HAP-1 (cell line): ENCODE measurements at regions not wholly inside any gene's neighbourhood (a gene's known extent, or its start where the extent isn't known, plus 50 kb on each side); places are given as distances from the start of the nearest gene placed in this dataset.
"Not testable (repeated sequence)": the region's sequence is repeated elsewhere in the genome, so short reads cannot be mapped to it uniquely, and the experiment has no call there.

Source experiments
- DNase-seq, 2 experiments: peaks; one replicate each; pipeline ENCODE4 v3.0.0-alpha.2; 2016 to 2020; ENCODE audit warnings: low spot score in 2 of 2
- H3K27me3 ChIP-seq: fragments of 250-450 bp; sonication (Bioruptor Pico); 2 replicates; pipeline ENCODE4 v1.5.1; 2020; ENCODE audit warnings: low read depth, mild to moderate bottlenecking, moderate library complexity
- H3K36me3 ChIP-seq: fragments of 250-450 bp; sonication (Bioruptor Pico); replicated peaks from 2 replicates; pipeline ENCODE4 v1.5.1; 2020; ENCODE audit warnings: mild to moderate bottlenecking
- H3K4me1 ChIP-seq: fragments of 250-450 bp; sonication (Bioruptor Pico); 2 replicates; pipeline ENCODE4 v1.5.1; 2020; ENCODE audit warnings: mild to moderate bottlenecking
- H3K4me3 ChIP-seq: fragments of 250-450 bp; sonication (Bioruptor Pico); 2 replicates; pipeline ENCODE4 v1.5.1; 2020; ENCODE audit warnings: mild to moderate bottlenecking, moderate library complexity
- H3K9me3 ChIP-seq: fragments of 250-450 bp; sonication (Bioruptor Pico); 2 replicates; pipeline ENCODE4 v1.5.1; 2020; ENCODE audit warnings: mild to moderate bottlenecking, moderate library complexity
- in situ Hi-C: fragments of 300-500 bp; cut with MboI; formaldehyde crosslinking; loops from 3 replicates; pipeline ENCODE4 v1.14.3; 2020; ENCODE audit warnings: low sequenced_read_pairs, inconsistent platforms, mixed read lengths

DNA sequence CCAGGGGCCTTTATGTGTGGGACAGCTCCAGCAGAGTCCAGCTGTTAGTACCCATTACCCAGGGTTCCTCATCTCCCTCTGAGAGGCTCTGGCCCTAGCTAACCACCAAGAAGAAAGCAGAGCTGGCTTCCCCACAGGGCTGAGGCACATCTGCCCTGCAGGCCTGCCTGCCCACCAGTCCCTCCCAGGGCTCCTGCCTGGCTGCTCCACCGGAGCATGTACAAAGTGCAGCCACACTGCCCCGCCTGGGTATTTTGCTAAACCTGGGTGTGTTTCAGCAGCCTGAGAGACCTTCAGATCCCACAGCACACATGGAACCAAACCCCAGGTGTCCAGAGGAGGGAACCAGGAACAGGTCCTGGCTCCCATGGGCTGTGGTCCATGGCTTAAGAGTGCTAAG lies 500.4 kb upstream of the KLHL4 start:
- Histone ChIP-seq H3K4me1 (no peaks in the 10 kb centered on the region), H3K36me3 (no peaks in the 10 kb centered on the region), H3K27me3 (no peaks in the 10 kb centered on the region), H3K9me3 (no peaks in the 10 kb centered on the region; the same call in 1 of the 2 replicates), H3K4me3 (no peak overlapping the region)
- in situ Hi-C loops: no loop called here
- DNase-seq: no peak

DNA sequence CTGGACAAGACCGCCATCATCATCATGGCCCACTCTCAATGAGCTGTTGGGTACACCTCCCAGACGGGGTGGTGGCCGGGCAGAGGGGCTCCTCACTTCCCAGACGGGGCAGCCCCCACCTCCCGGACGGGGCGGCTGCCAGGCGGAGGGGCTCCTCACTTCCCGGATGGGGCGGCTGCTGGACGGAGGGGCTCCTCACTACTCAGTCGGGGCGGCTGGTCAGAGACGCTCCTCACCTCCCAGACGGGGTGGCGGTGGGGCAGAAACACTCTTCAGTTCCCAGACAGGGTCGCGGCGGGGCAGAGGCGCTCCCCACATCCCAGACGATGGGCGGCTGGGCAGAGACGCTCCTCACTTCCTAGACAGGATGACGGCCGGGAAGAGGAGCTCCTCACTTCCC lies 484.5 kb upstream of the KLHL4 start:
- H3K27me3 ChIP-seq, in situ Hi-C loops, H3K4me3 ChIP-seq, DNase-seq, H3K36me3 ChIP-seq, H3K4me1 ChIP-seq, H3K9me3 ChIP-seq: not testable (repeated sequence)

DNA sequence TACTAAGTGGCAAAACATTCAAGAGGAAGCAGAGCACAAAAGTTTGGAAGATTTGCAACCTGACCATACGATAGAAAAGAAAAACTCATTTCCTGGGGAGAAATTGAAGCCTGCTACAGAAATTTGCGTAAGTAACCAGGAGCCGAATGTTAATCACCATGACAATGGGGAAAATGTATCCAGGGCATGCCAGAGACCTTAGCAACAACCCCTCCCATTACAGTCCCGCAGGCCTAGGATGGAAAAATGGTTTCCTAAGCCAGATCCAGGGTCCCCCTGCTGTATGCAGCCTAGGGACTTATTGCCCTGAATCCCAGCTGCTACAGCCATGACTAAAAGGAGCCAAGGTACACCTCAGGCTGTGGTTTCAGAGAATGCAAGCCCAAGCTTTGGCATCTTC lies 472.2 kb upstream of the KLHL4 start:
- in situ Hi-C loops: no loop called here
- peak; percentile 42 for DNase-seq
- Histone ChIP-seq H3K27me3 (no peaks in the 10 kb centered on the region), H3K4me3 (no peak overlapping the region), H3K36me3 (no peaks in the 10 kb centered on the region), H3K9me3 (peaks cover 5% of the 10 kb centered on the region; the same call in 1 of the 2 replicates), H3K4me1 (peaks cover 4% of the 10 kb centered on the region; the same call in 1 of the 2 replicates)

DNA sequence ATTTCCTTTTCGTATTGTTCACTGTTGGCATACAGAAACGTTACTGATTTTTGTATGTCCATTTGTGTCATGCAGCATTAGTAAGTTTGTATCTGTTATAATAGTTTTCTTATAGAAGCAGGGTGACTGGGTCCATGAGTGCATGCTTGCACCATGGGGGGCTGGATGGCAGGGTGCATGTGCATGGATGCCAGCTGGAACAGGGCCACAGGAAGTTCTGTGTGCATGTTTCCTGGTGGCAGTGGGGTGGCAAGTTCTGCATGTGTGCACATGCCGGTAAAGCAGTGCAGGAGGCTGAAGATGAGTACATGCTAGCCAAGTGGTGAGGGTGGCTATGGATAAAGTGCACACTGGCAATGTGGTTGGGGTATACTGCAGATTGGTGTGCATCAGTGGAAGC lies 468.0 kb upstream of the KLHL4 start:
- DNase-seq: no peak
- Histone ChIP-seq H3K9me3 (peaks cover 5% of the 10 kb centered on the region; the same call in 1 of the 2 replicates), H3K4me3 (no peak overlapping the region), H3K36me3 (no peaks in the 10 kb centered on the region), H3K4me1 (peaks cover 4% of the 10 kb centered on the region; the same call in 1 of the 2 replicates), H3K27me3 (no peaks in the 10 kb centered on the region)
- in situ Hi-C loops: no loop called here

DNA sequence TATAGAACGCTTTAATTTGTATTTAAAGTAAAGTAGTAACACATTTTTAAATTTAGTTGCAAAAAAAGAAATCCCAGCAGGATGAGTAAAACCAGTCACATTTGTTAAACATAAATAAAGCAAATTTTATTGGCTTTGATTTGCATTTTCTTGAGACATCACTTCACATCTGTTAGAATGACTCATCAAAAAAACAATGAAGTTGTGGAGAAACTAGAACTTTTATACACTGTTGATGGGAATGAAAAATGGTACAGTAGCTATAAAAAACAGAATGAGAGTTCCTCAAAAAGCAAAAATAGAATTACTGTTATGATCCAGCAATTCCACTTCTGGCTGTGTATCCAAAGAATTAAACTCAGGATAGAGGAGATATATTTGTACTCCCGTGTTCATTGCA lies 454.0 kb upstream of the KLHL4 start:
- DNase-seq: peak in 1 of 2 experiments; percentile 41
- Histone ChIP-seq H3K27me3 (no peaks in the 10 kb centered on the region), H3K9me3 (no peaks in the 10 kb centered on the region), H3K4me3 (no peak overlapping the region), H3K36me3 (no peaks in the 10 kb centered on the region), H3K4me1 (peaks cover 12% of the 10 kb centered on the region)
- in situ Hi-C loops: no loop called here

DNA sequence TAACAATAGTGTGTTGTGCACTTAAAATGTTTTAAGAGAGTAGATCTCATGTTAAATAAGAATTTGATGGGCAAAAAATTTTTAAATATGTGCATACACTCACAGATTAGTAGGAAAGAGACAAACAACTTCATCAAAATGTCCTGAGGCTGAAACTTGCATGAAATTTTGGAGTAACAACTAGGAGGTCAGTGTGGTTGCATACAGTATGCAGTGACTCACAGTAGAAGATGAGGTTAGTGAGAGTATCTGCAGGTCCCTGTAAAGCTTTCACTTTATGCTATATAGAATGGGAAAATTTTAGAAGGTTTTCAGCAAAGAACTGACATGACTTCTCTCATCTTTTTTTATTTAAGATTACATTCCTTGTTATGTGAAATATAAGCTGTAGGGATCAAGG lies 453.1 kb upstream of the KLHL4 start:
- no peaks in the 10 kb centered on the region for H3K36me3 ChIP-seq
- no peak for DNase-seq
- H3K9me3 ChIP-seq: no peaks in the 10 kb centered on the region
- peaks cover 12% of the 10 kb centered on the region for H3K4me1 ChIP-seq
- H3K27me3 ChIP-seq: no peaks in the 10 kb centered on the region
- H3K4me3 ChIP-seq: no peak overlapping the region
- in situ Hi-C loops: no loop called here

DNA sequence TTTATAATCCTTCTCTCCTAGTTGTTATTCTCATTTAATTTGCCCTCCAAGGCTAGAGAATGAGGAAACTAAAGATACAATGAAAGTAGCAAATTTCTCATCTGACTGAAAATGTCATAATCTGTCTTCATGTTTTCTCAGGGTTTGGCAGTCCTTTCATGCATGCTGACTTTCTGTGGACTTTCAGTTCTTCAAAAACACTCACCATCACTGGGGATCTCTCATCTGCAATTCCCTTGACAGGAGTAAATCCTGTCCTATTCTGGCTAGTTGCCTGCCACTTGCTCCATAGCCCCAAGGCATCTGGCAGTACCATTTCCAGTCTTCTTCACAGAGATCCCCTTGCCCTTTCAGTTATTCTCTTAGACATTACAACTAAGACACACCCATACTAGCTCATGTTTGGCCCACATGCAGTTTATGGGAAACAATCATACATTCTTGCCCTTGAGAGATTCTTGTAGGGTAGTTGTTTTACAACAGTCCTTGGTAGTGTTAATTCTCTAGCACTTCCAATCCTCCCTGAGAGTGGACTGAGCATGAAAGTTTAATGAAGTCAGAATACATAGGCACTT lies 449.7 kb upstream of the KLHL4 start:
- in situ Hi-C loops: no loop called here
- no peaks in the 10 kb centered on the region for H3K36me3 ChIP-seq
- DNase-seq: peak in 1 of 2 experiments; percentile 20
- H3K27me3 ChIP-seq: no peaks in the 10 kb centered on the region
- no peaks in the 10 kb centered on the region for H3K9me3 ChIP-seq
- H3K4me3 ChIP-seq: no peak overlapping the region
- peaks cover 12% of the 10 kb centered on the region for H3K4me1 ChIP-seq

DNA sequence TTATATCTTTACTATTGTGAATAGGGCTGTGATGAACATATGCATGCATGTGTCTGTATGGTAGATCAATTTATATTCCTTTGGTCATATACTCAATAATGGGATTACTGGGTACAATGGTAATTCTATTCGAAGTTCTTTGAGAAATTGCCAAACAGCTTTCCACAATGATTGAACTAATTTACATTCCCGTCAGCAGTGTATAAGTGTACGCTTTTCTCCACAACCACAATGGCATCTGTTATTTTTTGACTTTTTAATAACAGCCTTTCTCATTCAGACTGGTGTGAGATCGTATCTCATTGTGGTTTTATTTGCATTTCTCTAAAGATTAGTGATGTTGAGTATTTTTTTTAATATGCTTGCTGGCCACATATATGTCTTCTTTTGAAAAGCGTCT lies 439.4 kb upstream of the KLHL4 start:
- in situ Hi-C loops: no loop called here
- peak in 1 of 2 experiments; percentile 91 for DNase-seq
- Histone ChIP-seq H3K9me3 (peaks cover 6% of the 10 kb centered on the region), H3K27me3 (no peaks in the 10 kb centered on the region), H3K4me3 (no peak overlapping the region), H3K4me1 (peaks cover 8% of the 10 kb centered on the region), H3K36me3 (no peaks in the 10 kb centered on the region)

DNA sequence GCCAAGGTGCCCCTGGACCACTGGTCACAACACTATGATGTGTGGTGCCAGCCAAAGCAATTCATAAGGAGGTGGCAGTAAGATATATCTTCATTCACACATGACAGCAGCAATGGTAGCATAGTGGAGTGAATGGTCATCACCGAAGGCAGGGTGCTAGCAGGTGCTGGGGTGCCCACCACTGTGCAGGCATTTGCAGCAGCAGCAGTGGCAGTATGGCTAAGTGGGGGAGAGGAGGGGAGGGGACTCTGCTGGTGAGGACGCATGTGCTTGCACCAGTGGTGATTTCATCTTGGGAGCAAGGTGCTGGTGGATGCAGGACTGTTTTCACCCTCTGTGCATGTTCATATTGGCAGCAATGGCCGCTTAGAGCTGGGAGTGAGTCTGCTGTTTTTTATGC lies 419.1 kb upstream of the KLHL4 start:
- H3K27me3 ChIP-seq: no peaks in the 10 kb centered on the region

DNA sequence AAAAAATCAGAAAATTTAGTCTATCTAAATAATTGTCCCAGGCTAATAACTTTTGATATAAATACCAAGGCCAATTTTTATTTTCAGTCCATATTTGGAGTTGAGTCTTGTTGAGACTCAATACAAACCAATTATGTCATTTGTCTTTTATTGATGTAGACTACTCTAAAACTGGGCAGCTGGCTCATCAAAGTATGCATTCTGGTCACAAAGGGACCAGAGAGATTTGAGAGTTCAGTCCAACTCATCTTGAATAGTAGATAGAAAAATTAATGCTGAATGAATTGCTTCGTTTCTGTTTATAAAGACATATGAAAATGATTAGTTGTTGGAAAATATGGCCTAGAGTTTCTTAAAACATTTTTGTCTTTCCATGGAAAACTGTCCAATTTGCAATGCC lies 412.5 kb upstream of the KLHL4 start:
- no peaks in the 10 kb centered on the region for H3K4me1 ChIP-seq
- in situ Hi-C loops: no loop called here
- no peaks in the 10 kb centered on the region for H3K27me3 ChIP-seq
- H3K4me3 ChIP-seq: no peak overlapping the region
- H3K9me3 ChIP-seq: no peaks in the 10 kb centered on the region
- H3K36me3 ChIP-seq: no peaks in the 10 kb centered on the region
- no peak for DNase-seq

More for the DNA sequence above, 419.1 kb upstream of the KLHL4 start:
- H3K4me1 ChIP-seq: no peaks in the 10 kb centered on the region
- no peak for DNase-seq
- no peak overlapping the region for H3K4me3 ChIP-seq
- H3K36me3 ChIP-seq: no peaks in the 10 kb centered on the region
- no peaks in the 10 kb centered on the region for H3K9me3 ChIP-seq
- in situ Hi-C loops: no loop called here

DNA sequence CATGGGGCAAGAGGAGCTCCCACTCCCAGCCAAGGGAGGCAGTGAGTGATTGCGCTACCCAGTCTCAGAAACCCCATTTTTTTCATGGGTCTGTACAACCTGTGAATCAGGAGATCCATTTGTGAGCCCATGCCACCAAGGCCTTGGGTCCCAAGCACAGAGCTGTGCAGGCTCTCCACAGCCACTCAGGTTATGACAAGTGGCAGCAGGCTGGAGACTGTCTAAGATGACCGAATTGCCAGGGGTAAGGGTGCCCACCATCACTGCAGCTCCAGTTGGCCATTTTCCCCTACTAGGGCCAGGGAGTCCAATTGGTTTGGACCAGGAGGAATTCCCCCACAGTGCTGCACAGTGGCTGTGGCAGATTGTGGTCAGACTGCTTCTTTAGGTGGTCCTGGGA lies 407.5 kb upstream of the KLHL4 start:
- Histone ChIP-seq H3K4me3 (no peak overlapping the region), H3K36me3 (no peaks in the 10 kb centered on the region), H3K27me3 (no peaks in the 10 kb centered on the region), H3K9me3 (no peaks in the 10 kb centered on the region), H3K4me1 (no peaks in the 10 kb centered on the region)
- DNase-seq: no peak
- in situ Hi-C loops: no loop called here

DNA sequence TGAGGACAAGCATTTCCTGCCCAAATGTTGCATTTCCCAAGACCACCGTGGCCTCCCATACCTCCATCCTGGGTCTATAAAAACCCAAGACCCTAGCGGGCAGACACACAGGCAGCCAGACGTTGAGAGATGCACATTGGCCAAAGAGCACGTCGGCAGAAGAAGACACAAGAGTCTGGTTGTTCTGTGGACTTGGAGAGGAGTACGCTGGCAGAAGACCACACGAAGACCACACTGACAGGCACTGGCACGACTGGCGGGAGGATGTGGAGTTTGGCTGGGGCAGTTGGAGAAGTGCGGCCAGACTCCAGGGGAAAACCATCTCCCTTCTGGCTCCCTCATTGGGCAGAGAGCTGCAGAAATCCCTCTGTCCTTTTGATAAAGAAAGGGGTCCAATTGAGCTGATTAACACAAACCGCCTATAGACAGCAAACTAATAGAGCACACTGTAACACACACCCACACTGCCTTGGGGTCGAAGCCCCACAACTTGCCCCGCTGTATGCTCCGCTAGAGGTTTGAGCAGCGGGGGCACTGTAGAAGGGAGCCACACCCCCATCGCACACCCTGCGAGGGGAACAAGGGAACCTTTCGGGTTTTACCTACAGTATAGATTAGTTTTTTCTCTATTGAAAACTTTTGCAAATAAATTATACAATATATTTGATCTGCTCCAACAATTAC lies 376.7 kb upstream of the KLHL4 start:
- Histone ChIP-seq H3K9me3 (no peaks in the 10 kb centered on the region), H3K4me1 (peaks cover 15% of the 10 kb centered on the region; the same call in 1 of the 2 replicates), H3K36me3 (no peaks in the 10 kb centered on the region), H3K4me3 (no peak overlapping the region), H3K27me3 (no peaks in the 10 kb centered on the region)
- no peak for DNase-seq
- in situ Hi-C loops: no loop called here

DNA sequence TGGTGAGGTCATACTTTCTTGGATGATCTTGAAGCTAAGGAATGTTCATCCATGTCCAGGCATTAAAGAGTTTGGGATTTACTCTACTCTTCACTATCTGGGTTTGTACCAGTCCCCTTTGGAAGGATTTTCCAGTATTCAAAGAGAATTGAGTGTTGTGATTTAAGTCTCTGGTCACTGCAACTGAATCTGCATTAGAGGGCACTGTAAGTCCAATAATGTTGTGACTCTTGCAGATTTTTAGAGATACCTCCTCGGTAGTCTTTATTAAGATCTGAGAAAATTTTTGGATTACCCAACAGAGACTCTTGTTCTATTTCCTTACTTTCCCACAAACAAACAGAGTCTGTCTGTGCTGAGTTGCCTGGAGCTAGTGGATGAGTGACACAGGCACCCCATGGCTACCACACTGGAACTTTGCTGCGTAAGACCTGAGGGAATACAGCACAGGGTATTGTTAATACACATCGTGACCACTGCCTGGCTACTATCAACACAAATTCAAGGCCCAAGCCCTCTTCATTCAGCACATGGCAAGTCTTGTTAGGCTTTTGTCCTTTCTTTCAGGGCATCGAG lies 357.1 kb upstream of the KLHL4 start:
- H3K27me3 ChIP-seq: no peaks in the 10 kb centered on the region
- in situ Hi-C loops: no loop called here
- H3K9me3 ChIP-seq: no peaks in the 10 kb centered on the region
- H3K36me3 ChIP-seq: no peaks in the 10 kb centered on the region
- no peaks in the 10 kb centered on the region for H3K4me1 ChIP-seq
- no peak for DNase-seq
- H3K4me3 ChIP-seq: no peak overlapping the region

DNA sequence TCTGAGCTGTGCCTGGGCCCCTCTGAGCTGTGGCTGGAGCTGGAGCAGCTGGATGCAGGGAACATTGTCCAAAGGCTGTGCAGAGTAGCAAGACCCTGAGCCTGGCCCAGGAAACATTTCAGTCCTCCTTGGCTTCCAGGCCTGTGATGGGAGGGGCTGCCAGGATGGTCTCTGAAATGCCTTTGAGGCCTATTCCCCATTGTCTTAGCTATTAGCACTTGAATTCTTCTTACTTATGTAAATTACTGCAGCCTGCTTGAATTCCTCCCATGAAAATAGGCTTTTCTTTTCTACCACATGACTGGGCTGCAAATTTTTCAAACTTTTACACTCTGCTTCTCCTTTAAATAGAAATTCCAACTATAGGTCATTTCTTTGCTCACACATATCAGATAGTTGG lies 349.8 kb upstream of the KLHL4 start:
- Histone ChIP-seq H3K27me3 (no peaks in the 10 kb centered on the region), H3K36me3 (no peaks in the 10 kb centered on the region), H3K4me1 (peaks cover 5% of the 10 kb centered on the region; the same call in 1 of the 2 replicates), H3K9me3 (peaks cover 9% of the 10 kb centered on the region), H3K4me3 (no peak overlapping the region)
- peak; percentile 52 to 55 for DNase-seq
- in situ Hi-C loops: no loop called here
